IMR-90 (cell line): ENCODE measurements at regions not wholly inside any gene's neighbourhood (a gene's known extent, or its start where the extent isn't known, plus 50 kb on each side); places are given as distances from the start of the nearest gene placed in this dataset.

Source experiments
- ATAC-seq: fragments of 200-7000 bp; cut with Tn5 transposase; 2 replicates; pipeline ENCODE4 v1.9.1; 2020; ENCODE audit warnings: low read depth, mild to moderate bottlenecking, moderate library complexity
- BruUV-seq: library from RNA; stranded (reverse); fragments of 400-500 nt; replicated peaks from 2 replicates; lab custom pipeline; 2021; lab: Mats Ljungman, UMichigan
- CTCF ChIA-PET: fragments of 300-600 bp; formaldehyde crosslinking; extraction: SDS; loops from one replicate; lab custom pipeline; 2021; ENCODE audit warnings: antibody characterized with exemption; lab: Yijun Ruan, JAX
- POLR2A ChIA-PET: fragments of 300-600 bp; sonication (Branson Sonifier 250); formaldehyde crosslinking; loops from one replicate; lab custom pipeline; 2022; ENCODE audit warnings: antibody characterized with exemption; ENCODE audit not compliant: unreplicated experiment; lab: Charles Lee
- DNase-seq: peaks from one replicate; pipeline ENCODE4 v3.0.0; 2013
- H2AFZ ChIP-seq: replicated peaks from 2 replicates; pipeline ENCODE3; 2013; ENCODE audit warnings: low read length, mild to moderate bottlenecking; ENCODE audit not compliant: poor library complexity
- H2AK5ac ChIP-seq: 2 replicates; pipeline ENCODE4 v1.6.1; 2013; ENCODE audit warnings: low read depth, low read length, inconsistent platforms
- H2AK9ac ChIP-seq: replicated peaks from 2 replicates; pipeline ENCODE3; 2013; ENCODE audit warnings: mild to moderate bottlenecking, low read depth, low read length, moderate library complexity; ENCODE audit not compliant: poor library complexity
- H2BK120ac ChIP-seq: 2 replicates; pipeline ENCODE4 v1.6.1; 2013; ENCODE audit warnings: low read depth, low read length, inconsistent platforms
- H2BK15ac ChIP-seq: 3 replicates; pipeline ENCODE4 v1.6.1; 2013; ENCODE audit warnings: low read depth, low read length, inconsistent platforms
- H2BK20ac ChIP-seq: 2 replicates; pipeline ENCODE4 v1.6.1; 2013; ENCODE audit warnings: low read depth, mild to moderate bottlenecking, inconsistent platforms, low read length, moderate library complexity
- H2BK5ac ChIP-seq: 2 replicates; pipeline ENCODE4 v1.6.1; 2013; ENCODE audit warnings: mild to moderate bottlenecking, low read depth, low read length, inconsistent platforms; ENCODE audit not compliant: poor library complexity, severe bottlenecking
- H3K14ac ChIP-seq: replicated peaks from 2 replicates; pipeline ENCODE4 v1.6.1; 2013; ENCODE audit warnings: low read depth, low read length, inconsistent platforms
- H3K18ac ChIP-seq: 2 replicates; pipeline ENCODE4 v1.6.1; 2013; ENCODE audit warnings: low read depth, low read length, control low read depth
- H3K23ac ChIP-seq: 2 replicates; pipeline ENCODE4 v1.6.1; 2013; ENCODE audit warnings: low read depth, low read length, inconsistent platforms
- H3K27ac ChIP-seq: 2 replicates; pipeline ENCODE4 v1.5.1; 2013; ENCODE audit warnings: mild to moderate bottlenecking, control low read depth, low read length; ENCODE audit not compliant: insufficient read depth
- H3K27me3 ChIP-seq: 2 replicates; pipeline ENCODE4 v1.6.1; 2013; ENCODE audit warnings: low read length; ENCODE audit not compliant: control insufficient read depth, insufficient read depth
- H3K36me3 ChIP-seq: 2 replicates; pipeline ENCODE4 v1.6.1; 2013; ENCODE audit warnings: low read length, mixed read lengths; ENCODE audit not compliant: control insufficient read depth, insufficient read depth
- H3K4ac ChIP-seq: 2 replicates; pipeline ENCODE4 v1.6.1; 2013; ENCODE audit warnings: low read depth, low read length, inconsistent platforms
- H3K4me1 ChIP-seq: 2 replicates; pipeline ENCODE4 v1.6.1; 2013; ENCODE audit warnings: low read length, mixed read lengths; ENCODE audit not compliant: control insufficient read depth, insufficient read depth
- H3K4me2 ChIP-seq: 2 replicates; pipeline ENCODE4 v1.6.1; 2013; ENCODE audit warnings: low read depth, mild to moderate bottlenecking, control low read depth, low read length, moderate library complexity
- H3K4me3 ChIP-seq: 2 replicates; pipeline ENCODE4 v1.5.1; 2013; ENCODE audit warnings: low read depth, mild to moderate bottlenecking, control low read depth, low read length, moderate library complexity; ENCODE audit not compliant: insufficient read depth
- H3K56ac ChIP-seq: 2 replicates; pipeline ENCODE4 v1.6.1; 2013; ENCODE audit warnings: low read length, inconsistent platforms; ENCODE audit not compliant: insufficient read depth; ENCODE audit errors: extremely low read depth
- H3K79me1 ChIP-seq, 2 experiments: 2 replicates each; pipeline ENCODE4 v1.6.1; 2013; ENCODE audit warnings: low read length in 2 of 2, inconsistent platforms in 1 of 2, low read depth in 1 of 2
- H3K9ac ChIP-seq: 2 replicates; pipeline ENCODE4 v1.6.1; 2013; ENCODE audit warnings: low read depth, low read length, control low read depth
- H3K9me1 ChIP-seq: 2 replicates; pipeline ENCODE4 v1.6.1; 2013; ENCODE audit warnings: low read length, inconsistent platforms; ENCODE audit not compliant: insufficient read depth
- H3K9me3 ChIP-seq: 2 replicates; pipeline ENCODE4 v1.6.1; 2013; ENCODE audit warnings: low read length; ENCODE audit not compliant: control insufficient read depth, insufficient read depth
- H4K20me1 ChIP-seq: 2 replicates; pipeline ENCODE4 v1.6.1; 2013; ENCODE audit warnings: low read length, inconsistent platforms; ENCODE audit not compliant: insufficient read depth
- H4K5ac ChIP-seq: 2 replicates; pipeline ENCODE4 v1.6.1; 2013; ENCODE audit warnings: mild to moderate bottlenecking, low read depth, low read length, control low read depth
- H4K8ac ChIP-seq, 2 experiments: 2 replicates each; pipeline ENCODE4 v1.6.1; 2013; ENCODE audit warnings: low read depth in 2 of 2, low read length in 2 of 2, control low read depth in 1 of 2, inconsistent platforms in 1 of 2
- H4K91ac ChIP-seq: 2 replicates; pipeline ENCODE4 v1.6.1; 2013; ENCODE audit warnings: low read depth, low read length, inconsistent platforms; ENCODE audit not compliant: insufficient read depth
- RAD21 ChIP-seq: IDR thresholded peaks from 2 replicates; pipeline ENCODE4 v1.6.1; 2012; ENCODE audit warnings: low read length, improper control_type of control experiment
- WGBS, 2 experiments: methylation state at CpG; one replicate each; pipeline versions ENCODE4 v1.1.5 to v1.1.7; 2013; ENCODE audit warnings: missing lambda C conversion rate in 2 of 2; ENCODE audit not compliant: insufficient read length in 1 of 2; ENCODE audit errors: extremely low coverage in 2 of 2; 5-methylcytosine and 5-hydroxymethylcytosine counted together
- dilution Hi-C: fragments of 300-500 bp; cut with HindIII; formaldehyde crosslinking; loops from one replicate; pipeline ENCODE4 v1.14.3; 2018; ENCODE audit warnings: low sequenced_read_pairs; ENCODE audit not compliant: unreplicated experiment
- in situ Hi-C: fragments of 300-500 bp; cut with MboI; formaldehyde crosslinking; loops from 3 replicates; pipeline ENCODE4 v1.14.3; 2019; ENCODE audit warnings: low sequenced_read_pairs, inconsistent platforms, mixed read lengths
- intact Hi-C: fragments of 100-400 bp; cut with micrococcal nuclease; formaldehyde crosslinking; loops from 2 replicates; pipeline ENCODE4 v1.10.0; 2022
- TF ChIP-seq, protein P1 (sequence below): fragments of 150-350 bp; IDR thresholded peaks from 2 replicates; pipeline ENCODE4 v1.6.1; 2017; ENCODE audit warnings: mild to moderate bottlenecking, antibody characterized with exemption, low read length, low read depth

DNA sequence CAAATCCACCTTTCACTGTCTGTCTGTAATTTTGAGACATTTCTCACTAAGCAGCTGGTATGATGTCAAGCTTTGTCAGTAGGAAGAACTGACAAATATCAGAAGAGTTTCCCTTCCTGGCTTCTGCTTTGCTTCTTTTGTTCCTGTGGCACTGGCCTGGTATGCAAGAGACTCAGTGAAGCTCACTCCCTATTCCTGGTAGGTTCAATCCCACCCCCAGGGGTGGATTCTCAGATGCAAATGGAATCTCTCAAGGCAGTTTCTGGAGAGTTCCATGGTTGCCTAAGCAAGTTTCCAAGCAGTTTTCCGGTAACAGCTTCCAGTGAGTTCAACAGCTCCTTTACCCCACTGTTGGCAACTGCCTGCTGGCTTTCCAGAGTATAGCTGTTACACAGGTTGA is 683.4 kb downstream of the PTPRC start:
- H4K5ac ChIP-seq: no peak overlapping the region
- POLR2A ChIA-PET: no interaction called here
- H3K36me3 ChIP-seq: no peaks in the 10 kb centered on the region
- intact Hi-C loops: no loop called here
- no peak overlapping the region for H2BK5ac ChIP-seq
- WGBS, 2 experiments: no CpG with 5 or more reads among the region's 1 CpG
- no peak overlapping the region for H3K27ac ChIP-seq
- no peaks in the 10 kb centered on the region for H3K9me1 ChIP-seq
- no peak overlapping the region for H4K91ac ChIP-seq
- no peak overlapping the region for H3K23ac ChIP-seq
- H3K14ac ChIP-seq: no peak overlapping the region
- H3K4me3 ChIP-seq: no peak overlapping the region
- no peak overlapping the region for H2BK20ac ChIP-seq
- H3K18ac ChIP-seq: no peak overlapping the region
- TF ChIP-seq RAD21: no peak
- TF ChIP-seq, protein P1, sequence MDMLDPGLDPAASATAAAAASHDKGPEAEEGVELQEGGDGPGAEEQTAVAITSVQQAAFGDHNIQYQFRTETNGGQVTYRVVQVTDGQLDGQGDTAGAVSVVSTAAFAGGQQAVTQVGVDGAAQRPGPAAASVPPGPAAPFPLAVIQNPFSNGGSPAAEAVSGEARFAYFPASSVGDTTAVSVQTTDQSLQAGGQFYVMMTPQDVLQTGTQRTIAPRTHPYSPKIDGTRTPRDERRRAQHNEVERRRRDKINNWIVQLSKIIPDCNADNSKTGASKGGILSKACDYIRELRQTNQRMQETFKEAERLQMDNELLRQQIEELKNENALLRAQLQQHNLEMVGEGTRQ: no peak
- H3K4me1 ChIP-seq: no peaks in the 10 kb centered on the region
- no peaks in the 10 kb centered on the region for H3K79me1 ChIP-seq
- H2AFZ ChIP-seq: no peak overlapping the region
- H3K4ac ChIP-seq: no peak overlapping the region
- DNase-seq: no peak
- H2BK120ac ChIP-seq: no peak overlapping the region
- H2AK5ac ChIP-seq: no peak overlapping the region
- CTCF ChIA-PET: interaction anchor here (1.1 to 1.7 kb wide), 2 partner anchors 23 to 36 kb away, joined by 3 read pairs; no protein-coding TSS in a partner anchor
- in situ Hi-C loops: no loop called here
- no peak overlapping the region for H2AK9ac ChIP-seq
- H3K9ac ChIP-seq: no peak overlapping the region
- H3K27me3 ChIP-seq: no peaks in the 10 kb centered on the region
- no peak overlapping the region for H3K4me2 ChIP-seq
- no TSS peak for BruUV-seq
- no peak for ATAC-seq
- dilution Hi-C loops: no loop called here
- no peaks in the 10 kb centered on the region for H4K20me1 ChIP-seq
- no peak overlapping the region for H2BK15ac ChIP-seq
- H4K8ac ChIP-seq: no peak overlapping the region
- no peaks in the 10 kb centered on the region for H3K9me3 ChIP-seq
- no peak overlapping the region for H3K56ac ChIP-seq
